ENCODE measurements at regions not wholly inside any gene's neighbourhood (a gene's known extent, or its start where the extent isn't known, plus 50 kb on each side); places are given as distances from the start of the nearest gene placed in this dataset.

DNA sequence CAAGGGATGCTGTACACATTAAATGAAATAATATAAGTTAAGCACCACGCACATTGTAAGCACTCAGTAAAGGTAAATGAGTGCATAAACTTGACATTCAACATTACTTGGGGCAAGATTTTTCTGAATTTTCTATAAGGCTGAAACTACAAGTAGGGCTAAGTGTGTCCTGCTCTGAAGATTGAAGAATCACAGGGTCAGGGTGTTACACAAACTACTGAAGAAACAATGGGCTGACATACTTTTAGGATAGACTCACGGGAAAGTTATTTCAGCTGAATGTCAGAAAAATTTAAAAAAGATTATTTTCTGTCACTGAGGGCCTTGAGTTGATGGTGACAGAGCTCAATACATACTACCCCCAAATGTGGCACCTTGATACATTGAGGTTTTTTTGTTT, 644.2 kb upstream of the PLXNA2 start:
- no peak overlapping the region for H3K27ac ChIP-seq (ENCODE audit: low read depth in 1 of 2, low read length in 2 of 2)
- Mint-ChIP-seq H3K9me3 (no peaks in the 10 kb centered on the region), H3K27me3 (ENCODE audit: low read depth in 3 of 3) (no peaks in the 10 kb centered on the region), H3K4me1 (no peaks in the 10 kb centered on the region), H3K4me3 (no peak overlapping the region), H3K36me3 (no peaks in the 10 kb centered on the region), H3K27ac (no peak overlapping the region)
- no peak overlapping the region for H3K4me3 ChIP-seq (replicated peaks in 1 of 3; ENCODE audit: low read depth in 2 of 3, low read length in 3 of 3)
- no peak overlapping the region for H3K9ac ChIP-seq (ENCODE audit: insufficient read depth, low read length, poor library complexity, severe bottlenecking)
- no peaks in the 10 kb centered on the region for H4K20me1 ChIP-seq (ENCODE audit: insufficient read depth, low read length)
- no peaks in the 10 kb centered on the region for H3K79me2 ChIP-seq (ENCODE audit: insufficient read depth, low read length)
- H3K4me1 ChIP-seq (ENCODE audit: control insufficient read depth in 1 of 2, insufficient read depth in 2 of 2, low read length in 2 of 2) = no peaks in the 10 kb centered on the region
- WGBS (ENCODE audit: insufficient coverage) = 100% methylated on average over 1 of the region's 2 CpGs
- TF ChIP-seq, protein P1, sequence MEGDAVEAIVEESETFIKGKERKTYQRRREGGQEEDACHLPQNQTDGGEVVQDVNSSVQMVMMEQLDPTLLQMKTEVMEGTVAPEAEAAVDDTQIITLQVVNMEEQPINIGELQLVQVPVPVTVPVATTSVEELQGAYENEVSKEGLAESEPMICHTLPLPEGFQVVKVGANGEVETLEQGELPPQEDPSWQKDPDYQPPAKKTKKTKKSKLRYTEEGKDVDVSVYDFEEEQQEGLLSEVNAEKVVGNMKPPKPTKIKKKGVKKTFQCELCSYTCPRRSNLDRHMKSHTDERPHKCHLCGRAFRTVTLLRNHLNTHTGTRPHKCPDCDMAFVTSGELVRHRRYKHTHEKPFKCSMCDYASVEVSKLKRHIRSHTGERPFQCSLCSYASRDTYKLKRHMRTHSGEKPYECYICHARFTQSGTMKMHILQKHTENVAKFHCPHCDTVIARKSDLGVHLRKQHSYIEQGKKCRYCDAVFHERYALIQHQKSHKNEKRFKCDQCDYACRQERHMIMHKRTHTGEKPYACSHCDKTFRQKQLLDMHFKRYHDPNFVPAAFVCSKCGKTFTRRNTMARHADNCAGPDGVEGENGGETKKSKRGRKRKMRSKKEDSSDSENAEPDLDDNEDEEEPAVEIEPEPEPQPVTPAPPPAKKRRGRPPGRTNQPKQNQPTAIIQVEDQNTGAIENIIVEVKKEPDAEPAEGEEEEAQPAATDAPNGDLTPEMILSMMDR (IDR thresholded peaks at IDR 0.05) = no peak
- no peak overlapping the region for H3K4me2 ChIP-seq (replicated peaks; ENCODE audit: extremely low read depth, low read length, poor library complexity, severe bottlenecking)
- intact Hi-C loops (cut with micrococcal nuclease) = no loop called here
- DNase-seq = no peak
- no peaks in the 10 kb centered on the region for H3K9me3 ChIP-seq (replicated peaks in 1 of 2; ENCODE audit: control insufficient read depth in 1 of 2, insufficient read depth in 1 of 2, low read length in 2 of 2)
- H3K36me3 ChIP-seq (replicated peaks in 1 of 2; ENCODE audit: control insufficient read depth in 1 of 2, insufficient read depth in 2 of 2, low read length in 2 of 2) = no peaks in the 10 kb centered on the region
- H2AFZ ChIP-seq (ENCODE audit: insufficient read depth, low read depth, low read length, poor library complexity, severe bottlenecking) = no peak overlapping the region
- no peaks in the 10 kb centered on the region for H3K27me3 ChIP-seq (ENCODE audit: control insufficient read depth in 2 of 2, insufficient read depth in 2 of 2, low read length in 2 of 2)

DNA sequence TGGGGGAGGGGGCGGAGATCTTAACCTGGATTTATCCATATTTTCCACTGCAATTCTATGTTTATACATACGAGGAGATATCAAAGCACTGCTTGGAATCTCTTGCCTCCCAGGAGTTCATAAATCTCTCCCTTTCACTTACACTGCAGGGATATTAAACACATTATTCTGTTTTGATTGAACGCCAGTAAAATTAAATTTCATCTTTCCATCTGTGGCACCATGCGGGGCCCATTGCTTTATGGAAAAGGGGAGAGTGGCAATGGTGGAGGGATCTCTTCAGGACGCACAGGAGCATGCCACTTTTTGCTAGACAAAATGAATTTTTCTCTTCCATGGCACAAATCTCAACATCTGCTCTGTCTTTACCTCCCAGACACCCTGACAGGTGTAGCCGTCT, 648.0 kb upstream of the PLXNA2 start:
- H3K36me3 Mint-ChIP-seq = no peaks in the 10 kb centered on the region
- Histone ChIP-seq H3K36me3 (replicated peaks in 1 of 2; ENCODE audit: control insufficient read depth in 1 of 2, insufficient read depth in 2 of 2, low read length in 2 of 2) (no peaks in the 10 kb centered on the region), H3K27me3 (ENCODE audit: control insufficient read depth in 2 of 2, insufficient read depth in 2 of 2, low read length in 2 of 2) (no peaks in the 10 kb centered on the region), H3K4me1 (ENCODE audit: control insufficient read depth in 1 of 2, insufficient read depth in 2 of 2, low read length in 2 of 2) (no peaks in the 10 kb centered on the region), H3K4me3 (replicated peaks in 1 of 3; ENCODE audit: low read depth in 2 of 3, low read length in 3 of 3) (no peak overlapping the region), H3K9me3 (replicated peaks in 1 of 2; ENCODE audit: control insufficient read depth in 1 of 2, insufficient read depth in 1 of 2, low read length in 2 of 2) (no peaks in the 10 kb centered on the region), H3K79me2 (ENCODE audit: insufficient read depth, low read length) (no peaks in the 10 kb centered on the region), H4K20me1 (ENCODE audit: insufficient read depth, low read length) (no peaks in the 10 kb centered on the region), H3K9ac (ENCODE audit: insufficient read depth, low read length, poor library complexity, severe bottlenecking) (no peak overlapping the region), H3K4me2 (replicated peaks; ENCODE audit: extremely low read depth, low read length, poor library complexity, severe bottlenecking) (no peak overlapping the region), H3K27ac (ENCODE audit: low read depth in 1 of 2, low read length in 2 of 2) (no peak overlapping the region), H2AFZ (ENCODE audit: insufficient read depth, low read depth, low read length, poor library complexity, severe bottlenecking) (no peak overlapping the region)
- no peak overlapping the region for H3K27ac Mint-ChIP-seq
- H3K27me3 Mint-ChIP-seq (ENCODE audit: low read depth in 3 of 3) = no peaks in the 10 kb centered on the region
- no peak for DNase-seq
- H3K4me1 Mint-ChIP-seq = no peaks in the 10 kb centered on the region
- H3K4me3 Mint-ChIP-seq = no peak overlapping the region
- H3K9me3 Mint-ChIP-seq = peaks cover 0 to 2% (median 0%) of the 10 kb centered on the region in 7 donors
- TF ChIP-seq, protein P1 (IDR thresholded peaks at IDR 0.05) = no peak
- intact Hi-C loops (cut with micrococcal nuclease) = no loop called here
- WGBS (ENCODE audit: insufficient coverage) = no CpG with 5 or more reads among the region's 6 CpGs
